Kidney epithelial cell (primary cell): ENCODE measurements at regions not wholly inside any gene's neighbourhood (a gene's known extent, or its start where the extent isn't known, plus 50 kb on each side); places are given as distances from the start of the nearest gene placed in this dataset.

Experiments used
- DNase-seq: peaks from one replicate; pipeline ENCODE4 v3.0.0-alpha.2; 2010; ENCODE audit warnings: low read depth
- H3K27me3 ChIP-seq: 2 replicates; pipeline ENCODE4 v1.6.0; 2011; ENCODE audit warnings: low read length; ENCODE audit not compliant: control insufficient read depth, insufficient read depth
- H3K36me3 ChIP-seq: 2 replicates; pipeline ENCODE4 v1.5.1; 2011; ENCODE audit warnings: low read length; ENCODE audit not compliant: control insufficient read depth, insufficient read depth
- H3K4me3 ChIP-seq: 2 replicates; pipeline ENCODE4 v1.5.1; 2011; ENCODE audit warnings: low read depth, mild to moderate bottlenecking, control low read depth, low read length
- CTCF ChIP-seq: IDR thresholded peaks from 2 replicates; pipeline ENCODE4 v1.5.1; 2011; ENCODE audit warnings: mild to moderate bottlenecking, moderate library complexity, low read length, control low read depth, inconsistent platforms; ENCODE audit not compliant: insufficient read depth, poor library complexity, severe bottlenecking

GRCh38 chr1:67514300-67514699 is 84.1 kb upstream of the SERBP1 start:
- TF ChIP-seq CTCF = no peak
- no peaks in the 10 kb centered on the region for H3K36me3 ChIP-seq
- no peak for DNase-seq
- H3K4me3 ChIP-seq = no peak overlapping the region
- H3K27me3 ChIP-seq = no peaks in the 10 kb centered on the region

- DNase-seq = no peak
- no peak overlapping the region for H3K4me3 ChIP-seq
- H3K27me3 ChIP-seq = no peaks in the 10 kb centered on the region
- no peak for TF ChIP-seq CTCF
- H3K36me3 ChIP-seq = no peaks in the 10 kb centered on the region
Observed at GRCh38 chr1:67514786-67515185, 84.6 kb upstream of the SERBP1 start.

- no peaks in the 10 kb centered on the region for H3K36me3 ChIP-seq
Observed at GRCh38 chr1:67515324-67516080, 85.3 kb upstream of the SERBP1 start.

GRCh38 chr1:67517046-67517445 is 86.8 kb upstream of the SERBP1 start:
- no peak overlapping the region for H3K4me3 ChIP-seq
- TF ChIP-seq CTCF = no peak
- no peaks in the 10 kb centered on the region for H3K27me3 ChIP-seq
- no peak for DNase-seq
- H3K36me3 ChIP-seq = no peaks in the 10 kb centered on the region

More at GRCh38 chr1:67515324-67516080, 85.3 kb upstream of the SERBP1 start:
- DNase-seq = no peak
- TF ChIP-seq CTCF = no peak
- Histone ChIP-seq H3K4me3 (no peak overlapping the region), H3K27me3 (no peaks in the 10 kb centered on the region)

- Histone ChIP-seq H3K36me3 (no peaks in the 10 kb centered on the region), H3K4me3 (no peak overlapping the region), H3K27me3 (no peaks in the 10 kb centered on the region)
- DNase-seq = peak; percentile 14
- TF ChIP-seq CTCF = no peak
Observed at GRCh38 chr1:67522001-67522441, 91.8 kb upstream of the SERBP1 start.

- no peaks in the 10 kb centered on the region for H3K27me3 ChIP-seq
- no peaks in the 10 kb centered on the region for H3K36me3 ChIP-seq
- no peak for TF ChIP-seq CTCF
- DNase-seq = no peak
- H3K4me3 ChIP-seq = no peak overlapping the region
Observed at GRCh38 chr1:67522793-67523192, 92.6 kb upstream of the SERBP1 start.
